Memory B cell (primary cell): ENCODE measurements at regions not wholly inside any gene's neighbourhood (a gene's known extent, or its start where the extent isn't known, plus 50 kb on each side); places are given as distances from the start of the nearest gene placed in this dataset.

ENCODE experiments used
- ATAC-seq: fragments of 150-1000 bp; cut with Tn5 transposase; 2 replicates; pipeline ENCODE4 v1.10.0; 2021; ENCODE audit warnings: low read depth, mild to moderate bottlenecking, moderate library complexity
- DNase-seq, 2 donors: peaks; one replicate each; pipeline ENCODE4 v3.0.0; 2022; ENCODE audit warnings: low spot score in 2 of 2
- H3K27ac Mint-ChIP-seq: one replicate; pipeline ENCODE4 v1.8.0; 2022; ENCODE audit warnings: mild to moderate bottlenecking, moderate library complexity, mixed read lengths
- H3K27me3 Mint-ChIP-seq: one replicate; pipeline ENCODE4 v1.8.0; 2022; ENCODE audit warnings: mixed read lengths
- H3K36me3 Mint-ChIP-seq: one replicate; pipeline ENCODE4 v1.8.0; 2022; ENCODE audit warnings: mild to moderate bottlenecking, mixed read lengths
- H3K4me1 Mint-ChIP-seq: one replicate; pipeline ENCODE4 v1.8.0; 2022; ENCODE audit warnings: mixed read lengths
- H3K4me3 Mint-ChIP-seq: one replicate; pipeline ENCODE4 v1.8.0; 2022; ENCODE audit warnings: mild to moderate bottlenecking, moderate library complexity, mixed read lengths
- H3K9me3 Mint-ChIP-seq: one replicate; pipeline ENCODE4 v1.8.0; 2022; ENCODE audit warnings: mixed read lengths

DNA sequence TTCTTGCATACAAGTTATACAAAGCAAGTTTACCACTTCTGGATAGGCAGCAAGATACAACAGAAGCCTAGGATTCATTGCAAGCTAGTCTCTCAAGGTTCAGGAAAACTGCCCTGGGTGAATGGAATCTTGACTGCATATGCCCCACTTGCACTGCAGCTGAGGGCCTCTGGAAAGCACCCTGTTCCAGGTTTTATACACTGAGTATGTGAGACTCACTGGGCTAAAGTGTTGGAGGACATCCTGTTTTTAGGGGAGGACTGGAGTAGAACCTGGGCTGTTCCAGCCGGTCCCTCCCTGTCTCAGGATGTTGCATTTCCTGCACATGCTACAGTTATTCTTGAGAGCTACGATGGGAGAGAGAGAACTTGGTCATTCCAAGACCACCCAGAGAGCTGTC, 168.5 kb upstream of the NUDT6 start:
- Mint-ChIP-seq H3K27ac (no peak overlapping the region), H3K4me1 (peaks cover 2% of the 10 kb centered on the region), H3K36me3 (peaks cover 39% of the 10 kb centered on the region), H3K4me3 (no peak overlapping the region), H3K27me3 (no peaks in the 10 kb centered on the region), H3K9me3 (no peaks in the 10 kb centered on the region)
- DNase-seq = no peak
- no peak for ATAC-seq

DNA sequence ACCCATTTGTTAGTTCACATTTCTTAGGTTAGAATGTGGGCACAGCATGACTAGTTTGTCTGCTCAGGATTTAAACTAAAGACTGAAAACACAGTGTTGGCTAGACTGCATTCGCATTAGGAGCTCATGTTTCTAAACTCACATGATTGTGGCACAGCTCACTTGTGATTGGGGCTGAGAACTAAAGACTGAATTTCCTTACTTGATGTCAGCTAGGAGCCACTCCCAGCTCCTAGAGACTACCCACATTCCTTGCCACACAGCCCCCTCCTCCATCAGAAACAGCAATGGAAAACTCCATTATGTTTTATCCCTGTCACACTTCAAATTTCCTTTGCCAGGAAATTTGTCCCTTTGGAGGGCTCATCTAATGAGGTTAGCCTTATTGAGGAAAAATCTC, 170.2 kb upstream of the NUDT6 start:
- Mint-ChIP-seq H3K27ac (no peak overlapping the region), H3K36me3 (peaks cover 26% of the 10 kb centered on the region), H3K9me3 (no peaks in the 10 kb centered on the region), H3K4me1 (peaks cover 2% of the 10 kb centered on the region), H3K4me3 (no peak overlapping the region), H3K27me3 (no peaks in the 10 kb centered on the region)
- DNase-seq = no peak
- no peak for ATAC-seq

DNA sequence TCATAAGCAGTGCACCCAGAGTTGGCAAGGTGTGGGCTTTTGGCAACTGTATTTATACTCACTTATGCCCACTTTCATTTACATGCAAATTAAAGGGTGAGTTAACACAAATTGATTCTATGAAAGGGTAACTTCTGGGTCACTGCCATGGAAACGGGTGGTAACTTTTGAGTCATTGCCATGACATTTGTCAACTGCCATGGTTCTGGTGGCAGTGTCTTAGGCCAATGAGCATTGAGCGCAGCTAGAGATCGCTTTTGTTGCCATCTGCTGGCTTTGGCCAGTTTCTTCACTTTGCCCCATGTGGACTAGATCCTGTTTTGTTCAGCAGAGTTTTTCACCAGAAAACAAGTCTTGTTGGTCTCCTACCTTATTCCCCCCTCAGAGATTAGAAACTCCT, 170.8 kb upstream of the NUDT6 start:
- H3K4me1 Mint-ChIP-seq = peaks cover 2% of the 10 kb centered on the region
- no peaks in the 10 kb centered on the region for H3K9me3 Mint-ChIP-seq
- no peak overlapping the region for H3K4me3 Mint-ChIP-seq
- no peaks in the 10 kb centered on the region for H3K27me3 Mint-ChIP-seq
- no peak overlapping the region for H3K27ac Mint-ChIP-seq
- peaks cover 22% of the 10 kb centered on the region for H3K36me3 Mint-ChIP-seq
- ATAC-seq (no peak), DNase-seq (no peak)

DNA sequence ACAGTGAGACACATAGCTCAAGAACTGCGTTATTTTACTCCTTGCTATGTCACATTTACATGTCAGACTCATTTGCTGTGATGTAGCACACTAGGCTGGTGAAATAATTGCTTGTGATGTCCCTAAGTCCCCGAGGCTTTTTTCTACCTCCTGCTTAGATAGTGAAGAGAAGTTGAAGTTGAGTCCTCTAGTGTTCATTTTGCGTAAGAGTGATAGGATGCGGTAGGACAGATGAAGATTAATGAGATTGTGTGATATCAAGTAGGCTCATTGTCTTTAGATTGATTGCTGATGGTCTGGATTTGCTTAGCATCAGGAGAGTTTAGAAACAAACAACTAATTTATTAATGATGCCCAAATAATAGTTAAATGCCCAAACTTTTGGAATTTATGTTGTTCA, 173.6 kb upstream of the NUDT6 start:
- no peak for ATAC-seq
- DNase-seq = no peak
- H3K27me3 Mint-ChIP-seq = no peaks in the 10 kb centered on the region
- H3K27ac Mint-ChIP-seq = no peak overlapping the region
- peaks cover 12% of the 10 kb centered on the region for H3K36me3 Mint-ChIP-seq
- H3K4me1 Mint-ChIP-seq = no peaks in the 10 kb centered on the region
- H3K4me3 Mint-ChIP-seq = no peak overlapping the region
- H3K9me3 Mint-ChIP-seq = no peaks in the 10 kb centered on the region

DNA sequence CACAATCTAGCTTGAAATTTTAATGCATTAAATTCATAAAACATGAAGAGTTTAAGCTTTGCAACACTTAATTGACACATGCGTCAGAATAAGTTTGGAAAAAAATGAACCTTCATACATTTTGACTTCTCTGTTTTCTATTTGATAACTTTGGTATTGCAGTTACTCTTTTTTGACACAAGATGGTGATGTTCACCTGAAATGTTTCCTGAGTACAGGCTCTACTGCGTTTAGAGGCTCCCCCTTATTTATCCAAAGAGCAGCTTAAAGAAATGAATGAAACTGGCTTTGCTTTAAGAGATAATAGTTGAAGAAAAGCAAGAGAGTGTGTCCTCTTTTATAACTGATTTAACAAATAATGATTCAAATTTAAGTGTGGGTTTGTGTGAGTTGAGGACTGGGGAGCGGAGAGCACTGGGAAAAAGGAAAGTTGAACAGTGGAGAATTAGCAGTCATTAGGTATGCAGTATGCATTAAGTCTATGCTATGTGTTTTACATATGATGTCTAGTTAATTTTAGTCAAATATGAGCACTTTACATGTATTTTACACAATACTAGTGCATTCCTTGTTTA, 180.6 kb upstream of the NUDT6 start:
- ATAC-seq (no peak), DNase-seq (peak in 1 of 2 donors; percentile 5)
- no peak overlapping the region for H3K4me3 Mint-ChIP-seq
- H3K27me3 Mint-ChIP-seq = no peaks in the 10 kb centered on the region
- H3K27ac Mint-ChIP-seq = no peak overlapping the region
- H3K4me1 Mint-ChIP-seq = peaks cover 2% of the 10 kb centered on the region
- peaks cover 13% of the 10 kb centered on the region for H3K36me3 Mint-ChIP-seq
- no peaks in the 10 kb centered on the region for H3K9me3 Mint-ChIP-seq

DNA sequence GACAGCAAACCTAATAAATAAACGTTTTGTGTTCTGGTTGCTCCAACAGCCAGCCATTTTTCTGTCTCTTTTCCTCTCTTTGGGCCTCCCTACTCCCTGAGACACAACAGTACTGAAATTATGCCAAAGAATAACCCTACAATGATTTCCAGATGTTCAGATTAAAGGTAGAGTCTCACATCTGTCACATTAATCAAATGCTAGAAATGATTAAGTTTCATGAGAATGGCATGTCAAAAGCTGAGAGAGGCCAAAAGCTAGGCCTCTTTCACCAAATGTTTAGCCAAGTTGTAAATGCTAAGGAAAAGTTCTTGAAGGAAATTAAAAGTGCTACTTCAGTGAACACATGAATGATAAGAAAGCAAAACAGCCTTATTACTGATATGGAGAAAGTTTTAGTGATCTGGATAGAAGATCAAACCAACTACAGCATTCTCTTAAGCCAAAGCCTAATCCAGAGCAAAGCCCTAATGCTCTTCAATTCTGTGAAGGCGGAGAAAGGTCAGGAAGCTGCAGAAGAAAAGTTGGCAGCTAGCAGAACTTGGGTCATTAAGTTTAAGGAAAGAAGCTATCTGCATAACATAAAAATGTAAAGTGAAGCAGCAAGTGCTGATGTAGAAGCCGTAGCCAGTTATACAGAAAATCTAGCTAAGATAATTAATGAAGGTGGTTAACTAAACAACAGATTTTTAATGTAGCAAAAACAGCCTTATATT, 182.1 kb upstream of the NUDT6 start:
- no peak overlapping the region for H3K27ac Mint-ChIP-seq
- no peaks in the 10 kb centered on the region for H3K9me3 Mint-ChIP-seq
- no peaks in the 10 kb centered on the region for H3K27me3 Mint-ChIP-seq
- H3K36me3 Mint-ChIP-seq = peaks cover 13% of the 10 kb centered on the region
- DNase-seq (no peak), ATAC-seq (no peak)
- peaks cover 2% of the 10 kb centered on the region for H3K4me1 Mint-ChIP-seq
- no peak overlapping the region for H3K4me3 Mint-ChIP-seq

DNA sequence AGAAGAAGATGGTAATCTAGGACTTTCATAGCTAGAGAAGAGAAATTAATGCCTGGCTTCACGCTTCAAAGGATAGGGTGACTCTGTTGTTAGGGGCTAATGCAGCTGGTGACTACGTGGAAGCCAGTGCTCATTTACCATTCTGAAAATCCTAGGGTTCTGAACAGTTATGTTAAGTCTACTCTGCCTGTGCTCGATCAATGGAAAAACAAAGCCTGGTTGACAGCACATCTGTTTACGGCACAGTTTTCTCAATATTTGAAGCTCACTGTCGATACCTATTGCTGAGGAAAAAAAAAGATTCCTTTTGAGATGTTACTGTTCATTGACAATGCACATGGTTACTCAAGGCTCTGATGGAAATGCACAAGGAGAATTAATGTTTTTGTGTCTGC, 182.6 kb upstream of the NUDT6 start:
- DNase-seq (no peak), ATAC-seq (no peak)
- Mint-ChIP-seq H3K4me1 (peaks cover 2% of the 10 kb centered on the region), H3K36me3 (peaks cover 13% of the 10 kb centered on the region), H3K4me3 (no peak overlapping the region), H3K9me3 (no peaks in the 10 kb centered on the region), H3K27me3 (no peaks in the 10 kb centered on the region), H3K27ac (no peak overlapping the region)

DNA sequence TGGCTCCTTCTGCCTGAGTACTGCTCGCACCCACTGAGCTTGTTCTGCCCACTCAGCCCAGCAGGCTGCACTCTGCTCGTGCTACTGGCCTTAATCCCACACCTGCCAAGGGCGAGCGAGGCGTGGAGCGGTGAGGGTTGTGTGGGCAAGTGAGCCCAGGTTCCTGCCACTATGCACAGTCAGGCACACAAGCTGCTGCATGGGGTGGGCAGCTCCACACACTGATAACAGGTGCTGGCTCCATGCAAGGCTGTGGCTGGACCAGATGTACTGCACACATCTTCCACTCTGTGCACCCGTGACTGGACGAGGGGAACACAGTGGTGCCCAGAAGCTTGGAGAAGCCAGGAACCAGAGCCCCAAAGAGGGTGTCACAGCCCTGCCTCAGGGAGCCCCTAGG, 184.3 kb upstream of the NUDT6 start:
- no peak for DNase-seq
- no peak overlapping the region for H3K27ac Mint-ChIP-seq
- H3K4me3 Mint-ChIP-seq = no peak overlapping the region
- peaks cover 2% of the 10 kb centered on the region for H3K4me1 Mint-ChIP-seq
- H3K9me3 Mint-ChIP-seq = no peaks in the 10 kb centered on the region
- ATAC-seq = no peak
- H3K27me3 Mint-ChIP-seq = no peaks in the 10 kb centered on the region
- H3K36me3 Mint-ChIP-seq = peaks cover 13% of the 10 kb centered on the region

DNA sequence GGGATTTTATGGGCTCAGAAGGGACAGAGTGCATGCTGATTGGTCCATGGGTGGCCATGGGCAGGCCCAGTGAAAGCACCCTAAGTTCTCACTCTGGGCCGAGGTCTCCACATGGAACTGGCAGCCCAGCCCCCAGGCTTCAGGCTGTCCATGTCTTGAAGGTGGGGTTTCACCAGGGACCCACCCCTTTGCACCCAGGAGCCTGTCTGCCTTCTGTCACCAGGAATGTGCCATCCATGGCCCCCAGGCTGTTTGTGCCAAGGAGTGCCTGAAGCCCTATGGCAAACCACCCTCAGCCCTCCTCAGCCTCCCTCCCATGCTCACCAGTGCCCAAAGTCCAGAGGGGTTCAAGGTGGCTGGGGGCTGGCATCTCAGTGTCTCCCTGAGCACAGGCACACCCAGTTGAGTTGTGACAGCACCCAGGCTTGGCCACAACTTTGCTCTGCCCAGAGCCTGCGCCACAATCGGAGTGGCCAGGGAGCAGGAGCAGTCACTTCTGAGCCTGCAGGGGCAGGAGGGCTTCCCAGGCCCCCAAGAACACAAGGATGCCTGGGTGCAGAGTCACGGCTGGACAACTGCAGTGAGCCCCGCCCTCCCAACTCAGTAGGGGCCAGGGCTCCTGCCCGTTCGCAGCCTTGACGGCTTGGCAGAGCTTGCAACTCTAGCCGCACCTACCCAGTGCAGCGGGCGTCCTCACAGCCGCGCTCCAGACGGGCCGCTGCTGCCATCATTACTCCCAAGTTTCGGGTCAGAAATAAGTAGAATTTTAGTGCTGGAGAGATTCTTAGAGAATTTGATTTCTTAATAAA, 185.3 kb upstream of the NUDT6 start:
- H3K4me1 Mint-ChIP-seq = peaks cover 2% of the 10 kb centered on the region
- no peak overlapping the region for H3K4me3 Mint-ChIP-seq
- no peak overlapping the region for H3K27ac Mint-ChIP-seq
- H3K36me3 Mint-ChIP-seq = peaks cover 13% of the 10 kb centered on the region
- DNase-seq = no peak
- H3K27me3 Mint-ChIP-seq = no peaks in the 10 kb centered on the region
- no peaks in the 10 kb centered on the region for H3K9me3 Mint-ChIP-seq
- no peak for ATAC-seq

DNA sequence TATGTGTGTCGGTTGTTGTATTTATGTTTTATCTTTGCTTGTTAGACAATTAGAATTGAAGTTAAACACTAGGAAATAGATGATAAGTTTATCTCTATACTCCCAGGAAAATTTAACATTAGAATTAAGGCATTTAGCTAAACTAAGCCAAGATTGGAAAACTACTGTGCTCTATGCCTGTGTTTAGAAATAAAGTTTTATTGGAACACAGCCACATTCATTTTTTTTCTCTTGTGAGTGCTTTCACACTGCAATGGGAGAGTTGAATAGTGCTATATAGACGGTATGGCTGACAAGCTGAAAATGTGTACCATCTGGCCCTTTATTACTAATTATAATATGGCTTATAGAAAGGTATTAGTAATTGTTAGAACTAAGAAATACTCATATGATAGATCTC, 186.7 kb upstream of the NUDT6 start:
- peaks cover 15% of the 10 kb centered on the region for H3K36me3 Mint-ChIP-seq
- DNase-seq = no peak

DNA sequence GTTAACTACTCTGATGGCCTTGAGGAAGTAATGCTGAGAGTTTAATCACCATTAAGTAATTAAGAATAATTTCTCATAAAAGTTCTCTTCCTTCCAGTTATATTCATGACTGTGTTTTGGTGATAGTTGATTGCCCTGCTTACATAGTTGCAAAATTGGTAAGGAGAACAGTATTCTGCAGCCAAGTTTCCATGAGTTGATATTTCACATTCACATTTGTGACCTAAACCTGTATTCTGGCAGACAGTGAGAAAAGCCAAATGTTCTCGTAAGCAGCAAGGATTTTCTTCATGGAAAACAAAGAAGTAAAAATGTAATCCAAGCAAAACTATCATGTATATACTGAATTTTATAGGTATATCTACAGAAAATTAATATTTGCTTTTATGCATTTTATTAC, 187.8 kb upstream of the NUDT6 start:
- Mint-ChIP-seq H3K9me3 (no peaks in the 10 kb centered on the region), H3K4me3 (no peak overlapping the region), H3K27me3 (no peaks in the 10 kb centered on the region), H3K4me1 (no peaks in the 10 kb centered on the region), H3K36me3 (peaks cover 14% of the 10 kb centered on the region), H3K27ac (no peak overlapping the region)
- no peak for DNase-seq
- no peak for ATAC-seq

More for the DNA sequence above, 186.7 kb upstream of the NUDT6 start:
- no peak for ATAC-seq
- Mint-ChIP-seq H3K4me3 (no peak overlapping the region), H3K4me1 (peaks cover 2% of the 10 kb centered on the region), H3K9me3 (no peaks in the 10 kb centered on the region), H3K27me3 (no peaks in the 10 kb centered on the region), H3K27ac (no peak overlapping the region)

DNA sequence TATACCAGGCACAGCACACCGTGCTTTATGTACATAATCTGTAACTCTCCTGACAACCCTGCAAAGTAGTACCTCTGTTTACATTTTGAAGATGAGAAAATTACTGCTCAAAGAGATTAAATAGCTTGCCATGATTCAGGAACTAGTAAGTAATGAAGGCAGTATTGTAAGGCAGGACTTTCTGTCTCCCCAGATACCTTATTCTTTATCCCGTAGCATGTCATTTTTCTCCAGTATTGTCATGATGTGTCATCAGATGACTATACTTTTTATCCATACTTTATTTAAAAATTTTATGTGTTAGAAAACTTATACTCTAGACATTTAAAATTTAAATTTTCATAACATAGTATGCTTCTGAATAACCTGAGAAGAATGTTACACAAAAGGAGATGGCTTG, 188.3 kb upstream of the NUDT6 start:
- no peak for ATAC-seq
- Mint-ChIP-seq H3K4me3 (no peak overlapping the region), H3K27me3 (no peaks in the 10 kb centered on the region)

DNA sequence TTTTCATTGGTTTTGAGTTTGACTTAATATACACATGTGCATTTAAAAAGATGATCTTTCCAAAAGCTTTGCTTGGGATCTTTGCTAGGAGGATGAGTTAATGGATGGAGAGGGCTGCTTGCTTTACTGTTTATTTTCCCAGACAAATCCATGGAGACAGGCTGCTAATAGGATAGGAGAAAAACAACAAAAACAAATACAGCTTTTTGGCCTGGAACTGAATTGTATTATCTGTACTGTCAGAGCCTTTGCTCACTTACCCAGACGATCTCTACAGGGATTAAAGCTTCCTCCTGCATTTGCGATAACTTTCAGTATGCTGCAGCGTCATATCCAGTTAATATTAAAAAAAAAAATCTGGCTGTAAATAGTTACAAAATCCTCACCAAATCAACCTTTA, 190.8 kb upstream of the NUDT6 start:
- no peaks in the 10 kb centered on the region for H3K27me3 Mint-ChIP-seq
- H3K4me1 Mint-ChIP-seq = no peaks in the 10 kb centered on the region
- DNase-seq = no peak
- H3K9me3 Mint-ChIP-seq = no peaks in the 10 kb centered on the region
- no peak for ATAC-seq
- H3K4me3 Mint-ChIP-seq = no peak overlapping the region
- H3K27ac Mint-ChIP-seq = no peak overlapping the region
- H3K36me3 Mint-ChIP-seq = peaks cover 5% of the 10 kb centered on the region

More for the DNA sequence above, 188.3 kb upstream of the NUDT6 start:
- Mint-ChIP-seq H3K4me1 (no peaks in the 10 kb centered on the region), H3K9me3 (no peaks in the 10 kb centered on the region), H3K27ac (no peak overlapping the region), H3K36me3 (peaks cover 10% of the 10 kb centered on the region)
- DNase-seq = no peak

DNA sequence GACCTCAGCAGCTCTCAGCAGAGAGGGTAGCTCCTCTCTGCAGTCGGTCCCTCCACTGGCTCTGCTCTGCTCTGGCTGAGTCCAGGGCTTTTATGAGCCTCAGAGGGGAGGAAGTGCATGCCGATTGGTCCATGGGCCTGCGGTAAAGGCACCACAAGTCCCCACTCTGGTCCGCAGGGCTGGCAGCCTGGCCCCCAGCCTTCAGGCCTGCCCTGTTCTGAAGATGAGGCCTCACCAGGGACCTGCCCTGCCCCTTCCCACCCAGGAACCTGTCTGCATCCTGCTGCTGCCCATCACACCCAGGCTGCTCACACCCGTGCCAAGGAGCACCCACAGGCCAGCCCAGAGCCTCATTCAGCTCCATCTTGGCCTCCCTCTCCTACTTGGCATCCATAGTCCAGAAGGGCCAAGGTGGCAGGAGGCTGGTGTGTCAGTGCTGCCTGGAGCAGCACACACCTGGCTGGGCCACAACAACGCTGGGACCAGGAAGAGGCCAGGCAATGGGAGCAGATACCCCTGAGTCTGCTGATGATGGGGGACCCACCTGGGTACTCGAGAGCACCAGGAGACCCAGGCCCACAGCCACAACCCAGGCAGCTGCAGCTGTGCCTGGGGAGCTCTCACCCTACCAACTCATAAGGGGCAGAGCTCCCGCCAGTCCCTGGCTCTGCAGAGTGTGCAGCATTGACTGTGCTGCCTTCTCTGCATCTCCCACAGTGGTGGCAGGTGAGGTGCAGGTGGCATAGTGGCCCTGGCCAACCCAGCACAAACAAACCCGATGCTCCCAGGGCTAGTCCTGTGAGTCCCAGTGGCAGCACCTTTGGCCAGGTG, 191.9 kb upstream of the NUDT6 start:
- Mint-ChIP-seq H3K4me1 (no peaks in the 10 kb centered on the region), H3K27me3 (no peaks in the 10 kb centered on the region), H3K4me3 (no peak overlapping the region), H3K9me3 (no peaks in the 10 kb centered on the region), H3K36me3 (peaks cover 7% of the 10 kb centered on the region), H3K27ac (no peak overlapping the region)
- DNase-seq (no peak), ATAC-seq (no peak)
